ENCODE measurements at regions not wholly inside any gene's neighbourhood (a gene's known extent, or its start where the extent isn't known, plus 50 kb on each side); places are given as distances from the start of the nearest gene placed in this dataset.

DNA sequence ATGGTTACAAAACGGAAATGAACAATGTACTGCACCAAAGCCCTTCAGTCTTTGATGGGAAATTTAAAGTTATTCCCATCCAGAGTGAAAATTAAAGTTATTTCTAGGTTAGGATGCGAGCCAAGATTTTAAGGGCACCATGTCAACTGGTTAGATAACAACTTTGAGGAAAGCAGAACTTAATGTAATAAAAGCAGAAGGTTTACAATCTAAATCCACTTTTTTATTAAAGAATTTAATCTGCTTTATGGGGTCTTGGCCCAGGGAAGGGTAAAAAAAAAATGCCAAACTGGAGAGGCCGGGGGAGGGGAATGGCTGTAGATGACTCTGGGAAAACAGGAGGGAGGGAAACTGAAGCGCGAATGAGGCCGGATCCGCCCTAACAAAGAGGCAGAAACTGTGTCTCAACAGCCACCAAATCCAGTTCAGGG, 108.2 kb upstream of the ATF7IP start:
- Histone ChIP-seq H4K20me1 (ENCODE audit: insufficient read depth, low read length) (no peaks in the 10 kb centered on the region), H3K79me2 (ENCODE audit: insufficient read depth, low read depth, low read length) (no peaks in the 10 kb centered on the region), H3K36me3 (ENCODE audit: insufficient read depth, low read length) (peaks cover 16% of the 10 kb centered on the region), H3K27ac (ENCODE audit: low read depth, low read length, poor library complexity, severe bottlenecking) (peak overlapping the region; percentile 98), H3K9me3 (ENCODE audit: low read length) (peaks cover 31% of the 10 kb centered on the region), H3K4me3 (ENCODE audit: low read depth, low read length, poor library complexity, severe bottlenecking) (peak overlapping the region; percentile 42), H3K4me2 (ENCODE audit: low read length) (peak overlapping the region; percentile 71), H3K9me2 (ENCODE audit: insufficient read depth, low read length) (no peaks in the 10 kb centered on the region), H2AFZ (ENCODE audit: low read length) (peak overlapping the region; percentile 82), H3K4me1 (ENCODE audit: insufficient read depth, low read length, poor library complexity, severe bottlenecking) (peaks cover 78% of the 10 kb centered on the region)
- intact Hi-C loops (cut with micrococcal nuclease; ENCODE audit: unreplicated experiment): loop anchor here (1.0 to 10.0 kb wide), 6 partner anchors 17 to 517 kb away; a partner anchor contains a TSS
- BruUV-seq (replicated peaks): TSS peak; percentile 99
- POLR2A ChIA-PET: interaction anchor here (0.6 to 4.2 kb wide), 8 partner anchors 19 to 513 kb away, joined by 3 to 69 read pairs (median 7); partner anchors contain the start of gene ATF7IP
- CTCF ChIA-PET (ENCODE audit: unreplicated experiment): interaction anchor here (1.7 kb wide), 1 partner anchor 137 kb away, joined by 4 read pairs; no protein-coding TSS in a partner anchor
- DNase-seq (ENCODE audit: low spot score): no peak
- TF ChIP-seq, protein P1, sequence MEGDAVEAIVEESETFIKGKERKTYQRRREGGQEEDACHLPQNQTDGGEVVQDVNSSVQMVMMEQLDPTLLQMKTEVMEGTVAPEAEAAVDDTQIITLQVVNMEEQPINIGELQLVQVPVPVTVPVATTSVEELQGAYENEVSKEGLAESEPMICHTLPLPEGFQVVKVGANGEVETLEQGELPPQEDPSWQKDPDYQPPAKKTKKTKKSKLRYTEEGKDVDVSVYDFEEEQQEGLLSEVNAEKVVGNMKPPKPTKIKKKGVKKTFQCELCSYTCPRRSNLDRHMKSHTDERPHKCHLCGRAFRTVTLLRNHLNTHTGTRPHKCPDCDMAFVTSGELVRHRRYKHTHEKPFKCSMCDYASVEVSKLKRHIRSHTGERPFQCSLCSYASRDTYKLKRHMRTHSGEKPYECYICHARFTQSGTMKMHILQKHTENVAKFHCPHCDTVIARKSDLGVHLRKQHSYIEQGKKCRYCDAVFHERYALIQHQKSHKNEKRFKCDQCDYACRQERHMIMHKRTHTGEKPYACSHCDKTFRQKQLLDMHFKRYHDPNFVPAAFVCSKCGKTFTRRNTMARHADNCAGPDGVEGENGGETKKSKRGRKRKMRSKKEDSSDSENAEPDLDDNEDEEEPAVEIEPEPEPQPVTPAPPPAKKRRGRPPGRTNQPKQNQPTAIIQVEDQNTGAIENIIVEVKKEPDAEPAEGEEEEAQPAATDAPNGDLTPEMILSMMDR (conservative IDR thresholded peaks at IDR 0.05; ENCODE audit: low read length): no peak
- no peak for TF ChIP-seq EZH2phosphoT487 (IDR thresholded peaks at IDR 0.05; ENCODE audit: borderline replicate concordance, low read depth, low read length)

DNA sequence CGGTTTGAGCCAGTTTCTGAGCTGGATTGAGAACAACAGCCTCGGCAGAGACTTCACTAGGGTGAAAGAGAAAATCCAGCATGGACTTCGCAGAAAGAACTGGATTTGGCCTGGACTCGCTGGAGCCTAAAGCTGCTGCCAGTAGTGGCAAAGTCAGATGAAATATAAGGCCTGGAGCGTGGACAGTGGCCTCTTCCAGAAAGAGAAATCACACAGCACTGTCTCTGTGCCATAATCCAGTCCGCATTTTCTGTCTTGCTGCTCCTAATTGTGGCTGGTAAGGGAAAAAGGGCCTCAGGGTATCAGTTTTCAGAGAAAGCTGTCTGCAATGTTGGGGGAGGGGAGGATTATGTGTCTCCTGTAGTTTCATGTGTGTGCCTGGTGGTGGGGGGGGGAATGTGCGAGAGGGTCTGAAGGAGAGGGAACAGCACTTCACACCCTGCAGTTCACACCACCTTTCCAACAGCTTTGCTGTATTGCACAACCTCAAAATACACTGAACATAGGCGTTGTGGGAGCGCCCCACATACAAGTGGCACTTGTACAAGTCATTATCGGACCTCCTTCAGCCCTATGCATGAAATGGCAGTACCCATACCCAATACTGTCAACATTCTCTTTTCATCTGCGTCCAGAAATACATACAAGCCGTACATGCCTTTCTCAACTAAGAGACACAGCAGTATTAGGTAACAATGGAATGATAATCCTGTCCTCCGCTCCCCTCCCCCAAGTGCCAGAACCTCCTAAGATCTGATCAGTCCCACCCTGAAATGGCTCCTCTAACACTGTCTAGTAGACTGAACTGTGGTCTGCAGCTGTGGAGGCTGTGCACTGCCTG, 107.5 kb upstream of the ATF7IP start:
- Histone ChIP-seq H3K27ac (ENCODE audit: low read depth, low read length, poor library complexity, severe bottlenecking) (peak overlapping the region; percentile 98), H3K9me2 (ENCODE audit: insufficient read depth, low read length) (no peaks in the 10 kb centered on the region), H3K4me2 (ENCODE audit: low read length) (peak overlapping the region; percentile 71), H3K79me2 (ENCODE audit: insufficient read depth, low read depth, low read length) (no peaks in the 10 kb centered on the region), H3K9me3 (ENCODE audit: low read length) (peaks cover 31% of the 10 kb centered on the region), H3K4me3 (ENCODE audit: low read depth, low read length, poor library complexity, severe bottlenecking) (peak overlapping the region; percentile 56), H3K36me3 (ENCODE audit: insufficient read depth, low read length) (peaks cover 16% of the 10 kb centered on the region), H2AFZ (ENCODE audit: low read length) (peak overlapping the region; percentile 82; the same call in 1 of the 2 replicates), H3K4me1 (ENCODE audit: insufficient read depth, low read length, poor library complexity, severe bottlenecking) (peaks cover 76% of the 10 kb centered on the region), H4K20me1 (ENCODE audit: insufficient read depth, low read length) (no peaks in the 10 kb centered on the region)
- peak; percentile 99 for DNase-seq (ENCODE audit: low spot score)
- TF ChIP-seq EZH2phosphoT487 (IDR thresholded peaks at IDR 0.05; ENCODE audit: borderline replicate concordance, low read depth, low read length): no peak
- TF ChIP-seq, protein P1 (conservative IDR thresholded peaks at IDR 0.05; ENCODE audit: low read length): peak; percentile 23; the same call in 1 of the 2 replicates
- BruUV-seq (replicated peaks): no TSS peak
- ChIA-PET CTCF (ENCODE audit: unreplicated experiment) (interaction anchor here (1.7 kb wide), 1 partner anchor 137 kb away, joined by 4 read pairs; no protein-coding TSS in a partner anchor), POLR2A (interaction anchor here (0.6 to 4.2 kb wide), 11 partner anchors 10 to 512 kb away, joined by 3 to 69 read pairs (median 5); partner anchors contain the start of gene ATF7IP)
- intact Hi-C loops (cut with micrococcal nuclease; ENCODE audit: unreplicated experiment): loop anchor here (1.0 to 10.0 kb wide), 6 partner anchors 17 to 517 kb away; a partner anchor contains a TSS
